HFF-Myc (cell line): ENCODE measurements at regions not wholly inside any gene's neighbourhood (a gene's known extent, or its start where the extent isn't known, plus 50 kb on each side); places are given as distances from the start of the nearest gene placed in this dataset.

Source experiments
- DNase-seq: peaks from one replicate; pipeline ENCODE4 v3.0.0-alpha.2; 2011; ENCODE audit warnings: low read depth; ENCODE audit errors: extremely low read depth
- H3K4me3 ChIP-seq: replicated peaks from 2 replicates; pipeline ENCODE4 v1.5.1; 2011; ENCODE audit warnings: low read depth, mild to moderate bottlenecking, control low read depth, low read length
- TF ChIP-seq, protein P1 (sequence below): IDR thresholded peaks from 2 replicates; pipeline ENCODE4 v1.5.1; 2012; ENCODE audit warnings: mild to moderate bottlenecking, low read depth, low read length, control low read depth; ENCODE audit errors: missing control alignments

DNA sequence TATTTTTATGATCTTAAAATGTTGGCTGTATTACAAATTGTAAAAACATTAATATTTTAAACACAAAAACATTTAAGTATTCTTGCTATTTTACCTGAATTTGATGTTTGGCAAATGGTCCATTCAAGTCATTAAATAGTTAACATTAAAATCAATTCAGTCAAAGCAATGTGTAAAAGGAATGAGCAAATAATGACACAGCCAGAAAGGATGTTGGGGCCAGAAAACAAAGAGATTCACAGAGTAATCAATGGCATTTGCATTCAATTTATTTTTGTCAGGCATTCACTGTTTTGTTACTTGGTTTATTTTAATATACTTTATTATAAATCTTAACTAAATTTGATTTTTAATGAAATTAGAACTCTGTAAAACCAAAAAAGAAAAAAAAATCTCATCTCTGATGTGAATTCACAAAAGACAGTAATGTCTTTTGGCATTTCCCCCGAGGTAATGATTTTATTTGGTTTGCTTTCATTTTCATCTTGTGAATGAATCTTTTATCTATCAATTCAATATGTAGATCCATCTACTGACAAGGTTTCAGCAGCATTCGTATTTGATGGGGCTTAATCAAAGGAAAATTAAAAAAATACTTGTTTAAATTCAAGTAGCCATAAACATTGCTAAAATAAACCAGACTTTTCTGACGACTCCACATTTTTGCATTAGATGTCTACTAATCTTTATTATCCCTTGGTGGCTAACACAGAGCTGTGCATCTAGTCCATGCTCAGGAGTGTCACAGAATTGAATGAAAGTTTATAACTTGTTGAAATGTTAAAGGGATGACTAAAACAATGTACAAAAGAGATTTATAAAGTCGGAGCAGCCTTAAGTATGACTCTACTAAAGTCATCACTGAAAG, 866.7 kb upstream of the GJE1 start:
- TF ChIP-seq, protein P1, sequence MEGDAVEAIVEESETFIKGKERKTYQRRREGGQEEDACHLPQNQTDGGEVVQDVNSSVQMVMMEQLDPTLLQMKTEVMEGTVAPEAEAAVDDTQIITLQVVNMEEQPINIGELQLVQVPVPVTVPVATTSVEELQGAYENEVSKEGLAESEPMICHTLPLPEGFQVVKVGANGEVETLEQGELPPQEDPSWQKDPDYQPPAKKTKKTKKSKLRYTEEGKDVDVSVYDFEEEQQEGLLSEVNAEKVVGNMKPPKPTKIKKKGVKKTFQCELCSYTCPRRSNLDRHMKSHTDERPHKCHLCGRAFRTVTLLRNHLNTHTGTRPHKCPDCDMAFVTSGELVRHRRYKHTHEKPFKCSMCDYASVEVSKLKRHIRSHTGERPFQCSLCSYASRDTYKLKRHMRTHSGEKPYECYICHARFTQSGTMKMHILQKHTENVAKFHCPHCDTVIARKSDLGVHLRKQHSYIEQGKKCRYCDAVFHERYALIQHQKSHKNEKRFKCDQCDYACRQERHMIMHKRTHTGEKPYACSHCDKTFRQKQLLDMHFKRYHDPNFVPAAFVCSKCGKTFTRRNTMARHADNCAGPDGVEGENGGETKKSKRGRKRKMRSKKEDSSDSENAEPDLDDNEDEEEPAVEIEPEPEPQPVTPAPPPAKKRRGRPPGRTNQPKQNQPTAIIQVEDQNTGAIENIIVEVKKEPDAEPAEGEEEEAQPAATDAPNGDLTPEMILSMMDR: no peak
- DNase-seq: no peak
- H3K4me3 ChIP-seq: no peak overlapping the region

DNA sequence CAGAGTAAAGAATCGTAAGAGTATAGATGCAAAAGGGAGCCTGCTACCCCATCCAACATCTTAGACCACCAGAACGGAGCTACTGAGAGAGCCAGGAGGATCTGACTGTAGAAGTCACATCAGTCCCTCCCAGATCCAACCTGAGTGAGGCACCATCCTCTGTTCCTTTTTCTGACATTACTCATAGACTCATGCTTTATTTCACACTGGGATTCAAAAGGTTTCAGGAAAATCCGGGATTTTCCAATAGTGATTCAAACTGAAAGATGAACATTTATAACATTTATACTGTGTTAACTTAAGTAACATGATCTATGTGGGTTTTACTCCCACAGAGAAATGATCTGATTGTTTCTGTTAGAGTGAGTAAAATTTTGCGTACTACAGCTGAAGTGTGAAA, 868.6 kb upstream of the GJE1 start:
- no peak for DNase-seq
- TF ChIP-seq, protein P1: no peak
- H3K4me3 ChIP-seq: no peak overlapping the region

DNA sequence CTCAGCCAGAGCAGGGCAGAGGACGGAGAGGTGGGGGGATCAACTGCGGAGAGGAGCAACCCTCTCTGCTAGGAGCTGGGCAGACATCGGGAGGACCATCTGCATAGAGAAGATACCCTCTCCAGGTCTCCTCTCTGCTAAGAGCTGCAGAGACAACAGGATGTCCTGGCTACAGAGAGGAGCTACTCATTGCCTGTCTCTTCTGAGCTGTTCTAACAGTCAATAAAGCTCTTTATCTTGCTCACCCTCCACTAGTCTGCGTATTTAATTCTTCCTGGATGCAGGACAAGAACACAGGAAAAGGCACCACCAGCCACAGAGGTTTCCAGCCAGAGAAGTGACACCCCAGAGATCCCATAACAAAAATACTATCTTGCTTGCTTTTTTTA, 871.1 kb upstream of the GJE1 start:
- H3K4me3 ChIP-seq: no peak overlapping the region
- TF ChIP-seq, protein P1: no peak
- no peak for DNase-seq

DNA sequence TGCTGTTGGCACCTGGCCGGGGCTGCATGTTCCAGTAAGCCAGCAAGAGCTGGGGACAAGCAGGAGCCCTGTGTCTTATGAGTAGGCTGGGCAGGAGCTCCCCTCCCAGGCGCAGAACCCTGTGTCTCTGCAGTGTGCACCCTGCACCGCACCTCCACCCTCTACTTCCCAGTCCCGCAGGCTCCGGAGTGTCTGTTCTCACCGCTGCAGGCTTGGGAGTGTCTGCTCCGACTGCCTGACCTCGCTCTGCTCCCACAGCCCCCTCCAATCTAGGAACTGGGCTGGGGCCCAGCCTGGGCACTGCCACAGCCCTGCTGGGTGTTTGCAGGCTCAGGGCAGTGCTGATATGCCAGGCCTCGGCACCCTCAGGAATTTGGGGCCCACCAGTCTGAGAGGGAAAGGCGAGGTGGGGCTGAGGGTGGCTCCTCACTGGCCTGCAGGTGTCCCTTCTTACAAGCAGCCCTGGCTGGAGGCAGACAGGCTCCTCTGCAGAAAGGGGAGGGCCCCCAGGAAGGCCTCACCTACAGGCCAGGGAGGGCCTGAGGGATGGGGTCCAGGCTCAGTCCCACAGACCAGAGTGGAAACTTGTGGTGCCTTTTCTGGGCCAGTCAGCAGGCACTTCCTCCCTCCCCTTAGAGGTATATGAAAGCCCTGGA, 871.6 kb upstream of the GJE1 start:
- no peak for DNase-seq
- TF ChIP-seq, protein P1: no peak
- no peak overlapping the region for H3K4me3 ChIP-seq

DNA sequence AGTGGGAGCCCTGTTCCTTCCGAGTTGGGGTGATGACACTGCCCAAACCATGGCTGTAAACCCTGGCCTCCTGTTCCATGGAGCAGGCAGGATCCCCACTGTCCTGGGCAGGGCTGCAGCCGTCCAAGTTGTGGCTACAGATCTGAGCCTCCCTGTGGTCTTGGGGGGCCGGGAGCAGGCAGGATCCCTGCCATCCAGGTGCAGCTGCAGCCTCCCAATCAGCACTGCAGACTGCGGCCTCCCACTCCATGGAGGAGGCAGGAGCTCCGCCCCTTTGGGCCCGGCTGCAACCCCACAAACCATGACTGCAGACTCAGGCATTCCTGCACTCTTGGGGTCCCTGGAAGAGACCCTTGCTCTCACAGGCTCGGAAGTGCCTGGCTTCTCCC, 872.1 kb upstream of the GJE1 start:
- TF ChIP-seq, protein P1: no peak
- DNase-seq: no peak
- no peak overlapping the region for H3K4me3 ChIP-seq

DNA sequence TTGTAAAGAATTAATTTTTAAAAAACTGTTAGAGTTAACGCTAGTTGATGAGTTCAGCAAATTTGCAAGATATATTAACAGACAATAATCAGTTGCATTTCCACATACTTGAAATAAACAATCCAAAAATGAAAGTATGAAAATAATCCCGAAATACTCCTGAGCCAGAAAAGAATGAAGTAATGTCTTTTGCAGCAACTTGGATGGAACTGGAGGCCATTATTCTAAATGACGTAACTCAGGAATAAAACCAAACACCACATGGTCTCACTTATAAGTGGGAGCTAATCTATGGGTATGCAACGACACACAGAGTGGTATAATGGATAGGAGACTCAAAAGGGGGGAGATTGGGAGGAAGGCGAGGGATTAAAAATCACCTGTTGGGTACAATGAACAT, 872.9 kb upstream of the GJE1 start:
- TF ChIP-seq, protein P1: no peak
- H3K4me3 ChIP-seq: no peak overlapping the region
- no peak for DNase-seq
